GM18507 (cell line): ENCODE measurements at regions not wholly inside any gene's neighbourhood (a gene's known extent, or its start where the extent isn't known, plus 50 kb on each side); places are given as distances from the start of the nearest gene placed in this dataset.

Experiments
- DNase-seq: peaks from one replicate; pipeline ENCODE4 v3.0.0; 2011; ENCODE audit warnings: low read depth; ENCODE audit not compliant: insufficient read length; ENCODE audit errors: extremely low spot score
- FAIRE-seq: peaks from 2 replicates; lab custom pipeline; 2011; peaks lifted over from hg19 to GRCh38; lab: Jason Lieb, UNC

DNA sequence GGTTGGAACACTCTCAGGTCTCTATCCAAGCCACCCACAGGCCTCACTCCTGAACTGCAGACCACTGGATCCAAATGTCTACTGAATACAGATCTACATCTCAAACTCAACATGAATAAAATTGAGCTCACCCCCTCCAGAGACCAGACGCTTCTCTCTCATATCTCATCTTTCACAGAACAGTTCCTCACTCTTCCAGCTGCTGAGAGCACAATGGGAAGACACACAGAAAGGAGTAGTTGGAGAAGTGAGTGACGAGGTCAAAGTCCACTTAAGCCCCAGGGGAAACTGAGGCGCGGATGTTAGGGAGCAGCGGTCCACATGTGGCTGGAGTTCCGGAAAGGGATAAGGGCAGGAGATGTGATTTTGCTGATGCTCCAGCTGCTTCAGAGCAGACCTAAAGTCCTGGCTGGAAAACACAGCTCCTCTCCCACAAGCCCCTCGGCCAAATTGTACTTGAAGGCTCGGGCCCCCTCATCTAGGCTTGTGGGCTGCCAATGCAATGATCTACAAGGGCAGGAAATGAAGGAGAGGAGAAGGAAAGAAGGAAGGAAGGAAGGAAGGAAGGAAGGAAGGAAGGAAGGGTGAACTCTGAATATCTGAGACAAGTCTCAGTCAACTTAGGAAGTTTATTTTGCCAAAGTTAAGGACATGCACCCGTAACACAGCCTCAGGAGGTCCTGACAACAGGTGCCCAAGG is 211.2 kb upstream of the TLE3 start:
- no peak for DNase-seq
- FAIRE-seq = no peak

DNA sequence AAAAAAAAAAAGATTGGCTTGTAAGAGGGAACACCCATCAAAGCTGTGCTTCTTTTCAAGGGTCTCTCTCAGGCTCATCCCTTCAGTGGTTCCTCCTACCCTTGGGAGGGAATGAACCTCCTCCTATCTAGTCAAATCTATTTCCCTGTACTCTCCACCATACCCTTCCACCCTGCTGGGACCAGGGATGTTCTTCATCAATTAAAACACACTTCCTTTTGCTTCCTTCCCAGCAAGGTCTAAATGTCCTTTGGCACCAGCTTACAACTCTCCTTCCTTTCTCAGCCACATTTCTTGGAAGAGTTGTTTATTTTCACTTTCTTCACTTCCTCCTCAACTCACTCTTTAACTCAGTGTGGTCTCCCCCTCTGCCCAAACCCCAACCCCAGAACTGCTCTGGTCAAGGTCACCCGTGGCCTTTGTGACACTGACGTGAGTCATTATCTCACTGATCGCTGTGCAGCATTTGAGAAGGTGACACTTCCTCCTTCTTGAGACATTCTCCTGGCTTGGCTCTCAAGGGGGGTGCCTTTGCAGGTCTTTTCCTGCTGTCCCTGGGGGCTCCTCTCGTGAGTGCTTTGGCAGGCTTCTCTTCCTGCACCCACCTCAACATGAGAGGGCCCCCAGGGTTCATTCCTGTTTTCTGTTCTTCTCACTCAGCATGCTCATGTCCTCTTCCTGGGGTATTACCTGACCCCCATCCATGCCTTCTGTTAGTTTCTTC is 210.5 kb upstream of the TLE3 start:
- FAIRE-seq (peak; percentile 79), DNase-seq (no peak)

DNA sequence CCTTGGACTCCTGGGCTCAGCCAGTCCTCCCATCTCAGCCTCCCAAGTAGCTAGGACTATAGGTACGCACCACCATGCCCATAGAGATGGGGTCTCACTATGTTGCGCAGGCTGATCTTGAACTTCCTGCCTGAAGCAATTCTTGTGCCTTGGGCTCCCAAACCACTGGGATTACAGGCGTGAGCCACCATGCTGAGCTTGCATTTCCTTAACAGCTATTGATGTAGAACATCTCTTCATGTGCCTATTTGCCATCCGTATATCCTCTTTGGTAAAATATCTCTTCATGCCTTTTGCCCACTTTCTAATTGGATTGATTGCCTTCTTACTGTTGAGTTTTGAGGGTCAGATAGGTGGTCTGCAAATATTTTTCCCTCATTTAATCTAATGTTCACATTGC is 208.9 kb upstream of the TLE3 start:
- no peak for DNase-seq
- no peak for FAIRE-seq

DNA sequence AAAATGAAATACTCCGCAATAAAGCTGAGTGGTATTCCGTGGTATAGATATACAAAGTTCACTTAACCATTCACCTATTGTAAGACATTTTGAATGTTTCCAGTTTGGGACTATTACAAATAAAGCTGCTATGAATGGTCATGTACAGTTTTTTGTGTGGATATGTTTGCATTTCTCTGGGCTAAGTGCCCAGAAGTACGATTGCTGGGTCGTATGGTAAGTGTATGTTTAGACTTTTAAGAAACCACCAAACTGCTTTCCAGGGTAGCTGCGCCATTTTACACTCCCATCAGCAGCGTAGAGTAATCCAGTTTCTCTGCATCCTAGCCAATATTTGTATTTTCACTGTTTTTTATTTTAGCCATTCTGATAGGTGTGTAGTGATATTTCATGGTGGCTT is 208.4 kb upstream of the TLE3 start:
- no peak for DNase-seq
- FAIRE-seq = no peak

DNA sequence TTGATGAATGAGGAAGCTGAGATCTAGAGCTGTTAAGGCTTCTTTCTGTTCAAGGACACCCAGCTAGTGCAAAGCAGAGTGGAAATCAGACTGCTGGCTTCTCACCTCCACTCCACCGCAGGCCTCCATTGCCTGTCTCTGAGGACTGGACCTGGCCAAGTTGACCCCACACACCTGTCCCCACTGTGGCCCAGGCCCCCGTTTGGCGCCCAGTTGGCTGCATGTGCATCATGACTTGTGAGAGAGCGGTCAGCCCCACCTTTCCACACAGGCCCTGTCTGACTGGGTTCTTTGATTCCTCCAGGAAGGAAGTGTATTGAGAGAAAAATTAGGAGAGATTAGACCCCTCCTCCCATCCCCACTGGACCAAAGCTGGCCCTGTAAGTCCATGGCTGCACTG is 206.3 kb upstream of the TLE3 start:
- FAIRE-seq (no peak), DNase-seq (no peak)

DNA sequence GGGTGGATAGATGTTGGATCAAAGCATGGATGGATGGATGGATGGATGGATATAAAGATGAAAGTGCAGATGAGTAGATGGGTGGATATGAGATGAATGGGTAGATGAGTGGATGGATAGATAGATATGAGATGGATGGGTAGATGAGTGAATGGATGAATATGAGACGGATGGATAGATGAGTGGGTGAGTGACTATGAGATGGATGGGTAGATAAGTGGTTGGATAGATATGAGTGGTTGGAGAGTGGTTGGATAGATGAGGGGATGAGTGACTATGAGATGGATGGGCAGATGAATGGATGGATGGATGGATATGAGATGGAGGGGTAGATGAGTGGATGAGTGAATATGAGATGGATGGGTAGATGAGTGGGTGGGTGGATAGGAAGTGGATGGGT is 204.6 kb upstream of the TLE3 start:
- DNase-seq (no peak), FAIRE-seq (no peak)

DNA sequence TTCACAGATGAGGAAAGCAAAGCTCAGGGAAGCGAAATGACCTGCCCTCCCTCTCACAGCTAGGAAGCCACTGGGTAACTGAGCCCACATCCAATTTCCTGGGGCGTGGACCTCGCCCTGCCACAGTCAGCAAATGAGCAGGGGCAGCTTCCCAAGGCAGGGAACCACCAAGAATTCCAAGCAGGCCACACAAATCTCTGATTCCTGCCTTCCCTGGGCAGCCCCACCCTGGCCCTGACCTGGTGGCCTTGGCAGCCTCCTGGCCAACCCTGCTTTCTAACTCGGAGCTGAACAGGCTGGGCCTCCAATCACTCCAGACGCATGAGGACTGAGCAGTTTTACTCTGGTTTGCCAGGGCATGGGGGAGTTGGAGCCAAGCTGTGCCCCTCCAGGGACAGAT is 203.7 kb upstream of the TLE3 start:
- DNase-seq = no peak
- no peak for FAIRE-seq

DNA sequence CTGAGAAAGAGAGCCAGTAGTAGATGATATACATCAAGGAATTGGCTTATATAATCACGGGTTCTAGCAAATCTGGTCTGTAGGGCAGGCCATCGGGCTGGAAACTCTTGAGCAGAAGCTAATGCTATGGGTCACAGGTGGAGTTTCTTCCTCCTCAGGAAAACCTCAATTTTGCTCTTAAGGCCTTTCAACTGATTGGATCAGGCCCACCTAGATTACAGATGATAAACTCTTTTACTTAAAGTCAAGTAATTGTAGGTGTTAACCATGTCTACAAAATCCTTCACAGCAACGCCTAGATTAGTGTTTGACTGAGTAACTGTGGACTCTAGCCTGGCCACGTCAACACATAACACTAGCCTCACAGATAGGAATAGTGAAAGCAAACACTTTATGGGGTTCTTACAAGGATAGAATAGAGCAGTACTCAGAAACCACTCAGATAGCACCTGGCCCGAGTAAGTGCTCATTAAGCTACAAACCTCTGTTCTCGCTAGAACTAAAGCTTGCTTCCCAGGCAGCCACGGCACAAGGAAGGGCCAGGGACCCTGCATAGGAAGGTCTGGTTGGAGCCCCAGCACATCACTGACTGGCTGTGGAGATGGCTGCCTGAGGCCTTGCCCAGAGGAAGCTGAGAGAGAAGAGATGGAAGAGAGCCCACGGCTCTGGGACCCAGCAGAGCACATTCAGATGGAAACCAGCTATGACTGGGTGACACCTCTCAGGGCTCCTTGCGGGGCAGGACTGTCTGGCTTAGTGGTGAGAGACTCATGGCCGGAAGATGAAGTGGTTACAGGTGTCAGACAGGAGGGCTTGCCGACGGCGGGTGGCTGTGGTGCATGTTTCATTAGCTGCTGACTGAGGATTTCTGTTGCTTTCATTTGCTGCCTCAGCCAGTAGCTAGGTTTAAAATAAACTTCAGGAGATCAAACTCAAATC is 202.5 kb upstream of the TLE3 start:
- peak; percentile 99 for FAIRE-seq
- DNase-seq = peak; percentile 87

DNA sequence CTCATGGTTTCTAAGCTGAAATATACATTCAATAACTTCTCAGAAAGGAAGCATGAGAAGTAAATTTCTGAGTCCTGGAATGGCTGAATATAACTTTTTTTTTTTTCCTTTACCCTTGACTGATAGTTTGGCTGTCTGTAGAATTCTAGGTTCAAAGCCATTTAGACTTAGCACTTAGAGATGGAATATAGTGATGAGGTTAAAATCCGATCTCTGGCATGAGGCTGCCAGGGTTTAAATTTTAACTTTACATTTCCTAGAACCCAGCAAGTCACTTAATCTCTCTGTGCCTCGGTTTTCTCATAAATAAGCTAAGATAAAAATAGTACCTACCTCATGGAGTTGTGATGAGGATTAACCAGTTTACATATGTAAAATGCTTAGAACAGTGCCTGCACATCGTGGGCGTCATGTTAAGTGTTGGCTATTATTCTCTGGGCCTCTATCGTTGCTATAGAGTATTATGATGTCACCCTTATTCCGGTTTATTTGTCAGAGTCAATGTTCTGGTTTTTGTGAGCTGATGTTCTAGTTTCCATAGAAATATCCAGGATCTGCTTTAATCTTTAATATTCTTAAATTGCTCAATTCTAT is 199.8 kb upstream of the TLE3 start:
- DNase-seq = no peak
- no peak for FAIRE-seq

DNA sequence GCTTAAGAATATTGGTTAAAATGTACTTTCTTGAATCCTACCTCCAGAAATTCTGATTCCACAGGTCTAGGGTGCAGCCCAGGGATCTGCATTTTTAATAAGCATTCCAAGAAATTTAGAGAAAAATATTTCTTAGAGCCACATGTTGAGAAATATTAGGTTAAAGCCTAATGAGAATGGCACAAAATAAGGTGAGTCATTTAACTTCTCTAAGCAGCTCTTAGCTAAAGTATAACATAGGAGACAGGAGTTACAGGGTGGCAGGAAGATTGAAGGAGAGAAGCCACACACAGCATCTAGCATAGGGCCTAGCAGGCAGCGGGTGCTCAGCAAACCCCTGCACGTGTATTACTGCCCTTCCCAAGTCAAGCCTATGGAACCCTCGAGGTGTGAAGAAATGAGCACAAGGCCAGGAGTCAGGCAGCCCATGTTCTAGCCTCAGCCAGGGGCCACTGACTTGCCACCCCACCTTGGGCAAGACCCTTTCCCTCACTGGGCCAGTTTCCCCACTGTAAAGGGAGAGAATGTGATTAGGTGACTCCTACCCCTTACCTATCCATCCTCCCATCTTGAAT is 197.1 kb upstream of the TLE3 start:
- FAIRE-seq = no peak

DNA sequence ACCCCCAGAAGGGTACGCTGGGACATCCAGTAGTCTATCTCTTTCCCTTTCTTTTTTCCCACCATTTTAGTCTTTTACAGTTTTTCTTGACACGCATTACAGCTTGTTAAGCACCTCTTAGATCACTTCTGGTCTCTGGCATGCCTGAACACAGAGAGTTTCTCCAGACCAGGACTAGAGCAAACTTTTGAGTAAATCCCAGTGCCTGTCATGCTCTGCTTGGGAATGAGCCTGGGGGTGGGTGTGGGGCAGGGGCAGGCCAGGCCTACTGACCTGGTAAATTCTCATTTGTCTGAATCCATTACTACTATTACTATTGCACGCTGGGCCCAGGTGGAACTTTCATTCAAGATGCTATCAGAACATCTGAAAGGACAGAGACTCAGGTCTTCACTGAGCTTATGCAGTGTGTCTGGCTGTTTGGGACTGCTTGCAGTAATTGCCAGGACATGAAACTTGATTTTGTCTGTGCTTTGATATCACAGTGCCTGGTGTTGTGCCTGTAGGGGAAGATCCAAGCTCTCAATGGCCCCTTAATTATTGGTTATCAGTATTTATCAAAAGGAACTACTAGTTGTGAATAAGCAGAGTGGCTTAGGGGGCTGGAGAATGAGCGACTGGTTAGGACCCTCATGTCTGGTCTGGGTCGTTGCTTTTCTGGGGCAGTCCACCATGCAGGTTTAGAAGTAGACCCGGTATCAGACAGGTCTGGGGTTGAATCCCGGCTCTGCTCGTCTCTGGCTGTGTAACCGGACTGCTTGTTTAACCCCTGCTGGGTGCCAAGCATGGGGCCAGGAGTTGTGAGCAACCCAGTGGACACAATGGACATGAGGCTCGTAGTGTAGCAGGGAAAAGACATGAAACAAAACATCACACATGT is 196.1 kb upstream of the TLE3 start:
- DNase-seq (no peak), FAIRE-seq (no peak)

More for the DNA sequence above, 197.1 kb upstream of the TLE3 start:
- no peak for DNase-seq

DNA sequence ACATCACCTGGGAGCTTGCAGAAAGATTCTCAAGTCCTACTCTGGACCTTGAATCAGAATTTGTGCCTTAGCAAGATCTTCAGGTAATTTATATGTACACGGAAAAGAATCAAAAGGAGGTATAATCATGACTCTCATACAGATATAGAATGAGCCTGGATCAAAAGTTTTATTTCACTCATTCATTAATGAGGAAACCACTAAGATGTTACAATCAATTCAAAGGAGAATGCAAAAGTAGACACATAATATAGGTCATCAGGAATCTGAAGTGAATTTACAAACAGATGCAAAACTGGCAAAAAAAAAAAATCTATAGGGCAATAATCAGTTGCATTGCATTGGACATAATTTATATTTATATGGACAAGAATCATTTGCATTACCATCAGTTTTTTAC is 195.4 kb upstream of the TLE3 start:
- DNase-seq = no peak
- FAIRE-seq = no peak

DNA sequence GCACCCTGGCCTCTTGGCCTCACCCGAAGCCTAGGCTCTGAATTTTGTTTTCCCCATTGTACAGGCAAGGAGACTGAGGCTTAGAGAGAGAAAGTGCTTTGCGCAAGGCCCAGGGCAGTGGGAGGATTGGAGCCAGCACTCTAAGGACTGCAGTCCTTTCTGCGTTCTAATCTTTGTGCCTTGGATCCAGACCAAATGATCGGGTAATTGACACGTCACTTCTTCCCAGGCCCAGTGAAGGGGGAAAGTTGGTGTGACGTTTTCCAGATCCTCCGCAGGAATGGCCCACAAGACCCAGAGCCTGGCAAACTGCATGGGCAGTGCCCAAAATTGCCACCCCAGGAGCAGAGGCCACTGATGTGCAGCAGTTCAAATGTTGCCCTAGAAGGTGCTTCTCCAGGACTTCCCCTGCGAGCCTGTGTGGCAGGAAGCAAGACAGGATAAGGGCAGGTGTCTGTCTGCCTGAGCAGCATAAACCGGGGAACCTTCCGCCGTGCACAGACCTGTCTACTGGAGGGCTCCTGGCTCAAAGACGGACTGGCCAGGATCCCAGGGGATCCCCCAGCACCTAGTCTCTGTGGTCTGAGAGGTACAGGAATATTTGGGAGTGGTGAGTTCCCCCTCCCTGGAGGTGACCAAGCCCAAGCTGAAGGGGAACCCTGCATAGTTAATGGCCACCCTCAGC is 194.5 kb upstream of the TLE3 start:
- FAIRE-seq (no peak), DNase-seq (no peak)

DNA sequence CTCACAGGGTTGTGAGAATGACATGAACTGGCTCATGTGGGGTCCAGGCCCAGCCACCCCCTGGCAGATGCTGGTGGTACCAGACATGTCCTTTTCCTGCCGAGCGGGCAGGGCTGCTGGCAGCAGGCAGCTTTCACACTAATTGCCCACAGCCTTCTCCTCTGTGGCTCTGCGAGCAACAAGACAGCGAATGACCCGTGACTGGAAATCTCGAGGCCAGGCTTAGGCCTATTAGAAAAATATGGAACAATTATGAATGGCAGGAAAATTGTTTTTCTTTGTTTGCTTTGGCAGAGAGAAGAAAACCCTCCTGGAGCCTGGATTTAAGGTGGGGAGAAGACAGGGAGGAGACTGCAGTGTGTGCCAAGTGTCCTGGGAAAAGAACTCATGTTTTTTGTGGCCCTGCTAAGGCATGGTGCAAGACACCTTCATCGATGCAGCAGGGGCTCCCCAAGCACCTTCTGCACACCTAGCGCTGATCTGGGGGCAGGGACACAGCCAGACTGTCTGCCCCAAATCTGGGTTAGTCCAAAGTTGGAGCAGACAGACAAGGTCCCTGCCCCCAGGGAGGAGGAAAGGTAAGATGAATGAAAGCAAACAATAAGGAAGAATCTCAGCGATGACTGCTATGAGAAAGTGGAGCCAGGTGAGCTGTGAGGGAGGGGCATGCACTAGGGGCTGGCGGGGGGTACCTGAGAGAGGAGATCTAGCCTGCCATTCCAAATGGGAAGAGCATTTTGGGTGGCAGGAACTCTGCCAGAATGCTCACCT is 193.8 kb upstream of the TLE3 start:
- no peak for FAIRE-seq

DNA sequence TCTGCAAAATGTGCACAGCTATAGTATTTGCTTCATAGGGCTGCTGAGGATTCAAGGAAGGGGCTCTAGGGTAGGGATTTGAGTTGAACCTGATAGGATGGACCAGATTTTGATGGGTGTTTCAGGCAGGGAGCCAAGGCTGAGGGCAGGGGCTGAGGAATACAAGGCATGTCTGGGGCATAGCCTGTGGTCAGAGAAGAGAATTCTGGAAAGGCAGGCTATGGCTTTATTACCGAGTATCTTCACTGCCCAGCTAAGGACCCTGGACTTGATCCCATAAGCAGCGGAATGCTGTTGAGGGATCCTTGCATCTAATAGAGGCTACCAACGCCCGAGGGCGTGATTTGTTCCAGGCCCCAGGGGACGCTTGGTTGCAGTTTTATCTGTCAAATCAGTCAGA is 193.0 kb upstream of the TLE3 start:
- FAIRE-seq (no peak), DNase-seq (no peak)

More for the DNA sequence above, 193.8 kb upstream of the TLE3 start:
- no peak for DNase-seq

DNA sequence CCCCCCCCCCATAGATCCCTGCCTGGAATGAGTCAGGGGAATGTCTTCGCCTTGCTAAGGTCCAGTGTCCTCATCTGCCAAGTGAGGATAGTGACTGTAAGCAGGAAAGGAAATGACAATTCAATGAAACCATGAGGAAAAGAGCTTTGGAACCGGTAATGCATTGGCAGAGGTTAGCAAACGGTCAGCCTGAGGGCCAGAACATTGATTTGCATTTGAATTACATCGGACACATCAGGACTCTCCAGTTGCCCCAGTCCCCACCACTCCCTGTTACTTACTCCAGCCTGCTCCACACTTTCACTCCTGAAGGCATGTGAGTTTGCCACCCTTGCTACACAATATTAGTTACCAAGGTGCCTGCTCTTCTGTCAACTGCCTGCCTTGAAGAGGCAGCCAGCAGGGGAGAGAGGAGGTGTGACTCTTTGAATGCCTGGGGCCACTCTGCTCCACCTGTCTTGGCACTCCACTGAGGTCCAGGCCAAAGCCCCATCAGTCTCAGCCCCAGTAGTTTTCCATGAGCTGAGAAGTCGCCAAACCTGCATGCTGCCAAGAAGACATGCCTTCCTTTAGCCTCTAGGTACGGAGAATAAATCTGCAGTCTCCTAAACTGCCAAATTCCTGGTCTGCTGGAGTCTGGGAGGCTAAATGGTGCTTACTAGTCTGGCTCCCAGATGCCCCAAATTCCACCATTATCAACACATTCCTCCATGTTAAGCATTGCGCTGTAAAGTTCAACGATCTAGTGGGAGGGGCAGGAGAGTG is 191.7 kb upstream of the TLE3 start:
- FAIRE-seq (no peak), DNase-seq (no peak)
